ENCODE measurements at regions not wholly inside any gene's neighbourhood (a gene's known extent, or its start where the extent isn't known, plus 50 kb on each side); places are given as distances from the start of the nearest gene placed in this dataset.

DNA sequence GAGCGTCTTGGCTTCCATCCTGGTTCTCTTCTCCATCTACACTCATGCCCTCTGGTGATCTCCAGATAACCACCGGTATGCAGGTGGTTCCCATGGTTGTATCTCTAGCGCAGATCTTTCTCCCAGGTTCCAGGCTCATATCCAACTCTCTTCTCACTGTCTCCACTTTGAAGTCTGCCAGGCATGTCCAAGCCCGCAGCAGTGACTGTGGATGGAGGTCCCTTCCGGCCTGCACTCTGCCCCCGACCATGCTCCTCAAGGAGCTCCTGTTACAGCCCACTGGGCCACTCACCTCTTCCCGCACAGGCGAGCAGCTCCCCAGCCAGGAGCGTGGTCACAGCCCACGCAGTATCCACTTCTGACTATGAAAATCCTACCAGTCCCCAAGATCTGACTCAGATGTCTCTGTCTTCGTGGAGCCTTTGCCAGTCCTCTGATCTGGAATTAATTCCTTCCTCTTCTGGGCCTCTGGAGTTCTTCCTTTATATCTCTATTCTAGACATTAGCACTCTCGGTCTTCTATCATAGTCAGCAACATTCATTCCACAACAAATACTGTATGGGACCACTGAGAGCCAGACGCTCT, 100.2 kb downstream of the TEX26 start:
- Histone ChIP-seq H3K4me1 (no peaks in the 10 kb centered on the region), H3K27me3 (no peaks in the 10 kb centered on the region), H3K9me3 (no peaks in the 10 kb centered on the region), H3K36me3 (no peaks in the 10 kb centered on the region), H3K4me3 (no peak overlapping the region), H3K27ac (no peak overlapping the region)
- no peak for TF ChIP-seq POLR2A (IDR thresholded peaks at IDR 0.05)
- TF ChIP-seq, protein P1, sequence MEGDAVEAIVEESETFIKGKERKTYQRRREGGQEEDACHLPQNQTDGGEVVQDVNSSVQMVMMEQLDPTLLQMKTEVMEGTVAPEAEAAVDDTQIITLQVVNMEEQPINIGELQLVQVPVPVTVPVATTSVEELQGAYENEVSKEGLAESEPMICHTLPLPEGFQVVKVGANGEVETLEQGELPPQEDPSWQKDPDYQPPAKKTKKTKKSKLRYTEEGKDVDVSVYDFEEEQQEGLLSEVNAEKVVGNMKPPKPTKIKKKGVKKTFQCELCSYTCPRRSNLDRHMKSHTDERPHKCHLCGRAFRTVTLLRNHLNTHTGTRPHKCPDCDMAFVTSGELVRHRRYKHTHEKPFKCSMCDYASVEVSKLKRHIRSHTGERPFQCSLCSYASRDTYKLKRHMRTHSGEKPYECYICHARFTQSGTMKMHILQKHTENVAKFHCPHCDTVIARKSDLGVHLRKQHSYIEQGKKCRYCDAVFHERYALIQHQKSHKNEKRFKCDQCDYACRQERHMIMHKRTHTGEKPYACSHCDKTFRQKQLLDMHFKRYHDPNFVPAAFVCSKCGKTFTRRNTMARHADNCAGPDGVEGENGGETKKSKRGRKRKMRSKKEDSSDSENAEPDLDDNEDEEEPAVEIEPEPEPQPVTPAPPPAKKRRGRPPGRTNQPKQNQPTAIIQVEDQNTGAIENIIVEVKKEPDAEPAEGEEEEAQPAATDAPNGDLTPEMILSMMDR (IDR thresholded peaks at IDR 0.05) = no peak
- TF ChIP-seq POLR2AphosphoS5 (IDR thresholded peaks at IDR 0.05; ENCODE audit: insufficient read depth in 1 of 2, low read depth in 1 of 2) = no peak
- DNase-seq (ENCODE audit: extremely low spot score in 2 of 2) = no peak
- intact Hi-C loops (cut with DNase I) = no loop called here

DNA sequence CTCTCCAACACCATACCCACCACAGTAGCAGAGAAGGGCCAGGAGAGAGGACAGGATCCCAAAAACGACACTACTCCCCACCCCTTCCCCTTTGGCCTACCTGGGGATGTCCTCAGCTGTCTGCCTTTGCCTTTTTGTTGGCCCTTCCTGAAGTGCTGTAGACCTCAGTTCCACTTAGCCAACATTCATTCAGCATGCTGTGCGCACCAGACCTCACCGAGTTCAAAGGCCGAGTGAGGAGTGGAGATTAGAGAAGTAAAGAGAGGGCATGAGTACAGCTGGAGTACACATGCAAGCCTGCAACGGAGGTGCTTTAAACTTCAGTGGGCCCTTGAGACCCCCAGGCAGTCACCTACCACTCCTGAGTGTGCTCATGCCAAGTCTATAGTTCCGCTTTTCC, 99.0 kb downstream of the TEX26 start:
- no peaks in the 10 kb centered on the region for H3K9me3 ChIP-seq
- intact Hi-C loops (cut with DNase I) = no loop called here
- DNase-seq (ENCODE audit: extremely low spot score in 2 of 2) = no peak
- no peaks in the 10 kb centered on the region for H3K4me1 ChIP-seq
- H3K4me3 ChIP-seq = no peak overlapping the region
- H3K27ac ChIP-seq = no peak overlapping the region
- no peaks in the 10 kb centered on the region for H3K27me3 ChIP-seq
- no peak for TF ChIP-seq POLR2AphosphoS5 (IDR thresholded peaks at IDR 0.05; ENCODE audit: insufficient read depth in 1 of 2, low read depth in 1 of 2)
- no peak for TF ChIP-seq POLR2A (IDR thresholded peaks at IDR 0.05)
- TF ChIP-seq, protein P1 (IDR thresholded peaks at IDR 0.05) = no peak
- H3K36me3 ChIP-seq = no peaks in the 10 kb centered on the region

- no peaks in the 10 kb centered on the region for H3K4me1 ChIP-seq
- no peaks in the 10 kb centered on the region for H3K9me3 ChIP-seq
- no peak for DNase-seq (ENCODE audit: extremely low spot score in 2 of 2)
- intact Hi-C loops (cut with DNase I) = no loop called here
- TF ChIP-seq, protein P1 (IDR thresholded peaks at IDR 0.05) = no peak
- TF ChIP-seq POLR2A (IDR thresholded peaks at IDR 0.05) (no peak), POLR2AphosphoS5 (IDR thresholded peaks at IDR 0.05; ENCODE audit: insufficient read depth in 1 of 2, low read depth in 1 of 2) (no peak)
- H3K27me3 ChIP-seq = no peaks in the 10 kb centered on the region
- H3K27ac ChIP-seq = no peak overlapping the region
- no peak overlapping the region for H3K4me3 ChIP-seq
- H3K36me3 ChIP-seq = no peaks in the 10 kb centered on the region
These were observed 96.6 kb downstream of the TEX26 start for GRCh38 chr13:31029102-31029501.

- Histone ChIP-seq H3K4me1 (no peaks in the 10 kb centered on the region), H3K9me3 (no peaks in the 10 kb centered on the region), H3K4me3 (no peak overlapping the region), H3K27me3 (no peaks in the 10 kb centered on the region), H3K27ac (no peak overlapping the region), H3K36me3 (no peaks in the 10 kb centered on the region)
- DNase-seq (ENCODE audit: extremely low spot score in 2 of 2) = no peak
- intact Hi-C loops (cut with DNase I) = no loop called here
- TF ChIP-seq POLR2AphosphoS5 (IDR thresholded peaks at IDR 0.05; ENCODE audit: insufficient read depth in 1 of 2, low read depth in 1 of 2) (no peak), POLR2A (IDR thresholded peaks at IDR 0.05) (no peak)
- TF ChIP-seq, protein P1 (IDR thresholded peaks at IDR 0.05) = no peak
These were observed 94.7 kb downstream of the TEX26 start for GRCh38 chr13:31027136-31027535.

All from vagina (tissue), 2 donors.